PC-3 (cell line): ENCODE measurements at regions not wholly inside any gene's neighbourhood (a gene's known extent, or its start where the extent isn't known, plus 50 kb on each side); places are given as distances from the start of the nearest gene placed in this dataset.

Source experiments
- CTCF ChIP-seq: fragments of 300-600 bp; sonication (generic); conservative IDR thresholded peaks from 2 replicates; pipeline ENCODE4 v1.5.1; 2017; ENCODE audit warnings: antibody characterized with exemption, low read depth, mild to moderate bottlenecking, low read length
- EZH2 ChIP-seq: fragments of 300-600 bp; sonication (generic); IDR thresholded peaks from one replicate; pipeline ENCODE4 v1.6.1; 2017; ENCODE audit warnings: antibody characterized with exemption, mild to moderate bottlenecking, low read length; ENCODE audit not compliant: unreplicated experiment
- EZH2phosphoT487 ChIP-seq: fragments of 300-600 bp; sonication (generic); IDR thresholded peaks from 2 replicates; pipeline ENCODE4 v1.6.1; 2018; ENCODE audit warnings: mild to moderate bottlenecking, antibody characterized with exemption, low read length, borderline replicate concordance

- TF ChIP-seq CTCF (no peak), EZH2phosphoT487 (no peak), EZH2 (no peak)
Measured at GRCh38 chr5:27267209-27267824, 228.9 kb upstream of the CDH9 start.
